ENCODE measurements at regions not wholly inside any gene's neighbourhood (a gene's known extent, or its start where the extent isn't known, plus 50 kb on each side); places are given as distances from the start of the nearest gene placed in this dataset.

- H3K27ac ChIP-seq (ENCODE audit: low read depth, low read length), result no peak overlapping the region
- no peaks in the 10 kb centered on the region for H3K36me3 ChIP-seq (ENCODE audit: insufficient read depth, low read length)
- no peak overlapping the region for H3K4me3 ChIP-seq (ENCODE audit: low read length in 2 of 2)
- Mint-ChIP-seq H3K27me3 (peaks cover 2 to 4% of the 10 kb centered on the region in 2 donors), H3K36me3 (no peaks in the 10 kb centered on the region), H3K9me3 (no peaks in the 10 kb centered on the region), H3K4me3 (no peak overlapping the region), H3K27ac (no peak overlapping the region), H3K4me1 (no peaks in the 10 kb centered on the region)
- CTCF ChIA-PET (ENCODE audit: partially characterized antibody), result interaction anchor here (1.0 kb wide), 1 partner anchor 9 kb away, joined by 3 read pairs; no protein-coding TSS in a partner anchor
- H3K9me3 ChIP-seq (ENCODE audit: control insufficient read depth in 1 of 2, low read length in 2 of 2), result no peaks in the 10 kb centered on the region
- DNase-seq, result no peak
- H3K27me3 ChIP-seq (ENCODE audit: insufficient read depth, low read length), result no peaks in the 10 kb centered on the region
- intact Hi-C loops (cut with micrococcal nuclease), result no loop called here
- POLR2A ChIA-PET (ENCODE audit: partially characterized antibody), result no interaction called here
- H3K4me1 ChIP-seq (ENCODE audit: insufficient read depth, low read length), result no peaks in the 10 kb centered on the region
These were observed 193.6 kb upstream of the RNF32 start for GRCh38 chr7:156446990-156447389.

DNA sequence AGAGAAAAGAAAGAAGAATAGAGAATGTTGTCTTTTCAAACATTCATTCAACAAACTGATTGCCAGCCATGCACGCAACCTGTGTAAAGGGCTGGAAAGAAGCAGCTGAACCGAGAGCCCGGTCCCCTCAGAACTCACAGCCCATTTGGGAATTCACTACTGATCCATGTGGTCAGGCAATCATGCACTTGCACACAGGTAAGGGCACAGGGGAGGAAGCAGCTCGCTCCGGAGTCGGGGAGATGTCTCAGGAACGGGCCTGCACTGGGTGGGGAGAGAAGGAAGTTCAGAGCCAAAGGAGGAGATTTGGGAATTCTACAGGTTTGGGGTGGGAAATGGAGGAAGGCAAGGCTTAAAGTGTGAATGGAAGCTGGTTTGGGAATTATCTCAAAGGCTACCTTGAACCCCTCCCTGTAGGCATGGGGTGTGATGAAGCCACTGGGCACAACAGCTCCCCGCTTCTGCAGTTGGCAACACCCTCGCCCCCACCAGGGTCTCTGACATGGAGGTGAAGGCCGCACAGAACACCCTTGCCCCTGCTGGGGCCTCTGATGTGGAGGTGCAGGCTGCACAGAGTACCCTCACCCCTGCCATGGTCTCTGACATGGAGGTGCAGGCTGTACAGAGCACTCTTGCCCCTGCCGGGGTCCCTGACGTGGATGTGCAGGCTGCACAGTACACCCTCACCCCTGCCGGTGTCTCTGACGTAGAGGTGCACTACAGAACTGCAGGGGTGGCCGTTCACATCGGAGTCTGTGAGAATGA, 194.4 kb upstream of the RNF32 start:
- H3K4me3 Mint-ChIP-seq, result no peak overlapping the region

GRCh38 chr7:156442516-156442915, 198.1 kb upstream of the RNF32 start:
- Histone ChIP-seq H3K36me3 (ENCODE audit: insufficient read depth, low read length) (no peaks in the 10 kb centered on the region), H3K4me1 (ENCODE audit: insufficient read depth, low read length) (no peaks in the 10 kb centered on the region), H3K27ac (ENCODE audit: low read depth, low read length) (no peak overlapping the region), H3K27me3 (ENCODE audit: insufficient read depth, low read length) (no peaks in the 10 kb centered on the region), H3K4me3 (ENCODE audit: low read length in 2 of 2) (no peak overlapping the region), H3K9me3 (ENCODE audit: control insufficient read depth in 1 of 2, low read length in 2 of 2) (no peaks in the 10 kb centered on the region)
- Mint-ChIP-seq H3K4me3 (no peak overlapping the region), H3K4me1 (no peaks in the 10 kb centered on the region), H3K27me3 (peaks cover 2 to 10% of the 10 kb centered on the region in 2 donors), H3K9me3 (no peaks in the 10 kb centered on the region), H3K27ac (no peak overlapping the region), H3K36me3 (no peaks in the 10 kb centered on the region)
- intact Hi-C loops (cut with micrococcal nuclease), result no loop called here
- POLR2A ChIA-PET (ENCODE audit: partially characterized antibody), result no interaction called here
- CTCF ChIA-PET (ENCODE audit: partially characterized antibody), result no interaction called here
- no peak for DNase-seq

More for the DNA sequence above, 194.4 kb upstream of the RNF32 start:
- no peaks in the 10 kb centered on the region for H3K9me3 ChIP-seq (ENCODE audit: control insufficient read depth in 1 of 2, low read length in 2 of 2)
- no peak for DNase-seq
- no peaks in the 10 kb centered on the region for H3K27me3 ChIP-seq (ENCODE audit: insufficient read depth, low read length)
- no peak overlapping the region for H3K4me3 ChIP-seq (ENCODE audit: low read length in 2 of 2)
- intact Hi-C loops (cut with micrococcal nuclease), result no loop called here
- H3K9me3 Mint-ChIP-seq, result no peaks in the 10 kb centered on the region
- ChIA-PET POLR2A (ENCODE audit: partially characterized antibody) (no interaction called here), CTCF (ENCODE audit: partially characterized antibody) (no interaction called here)
- H3K27ac Mint-ChIP-seq, result no peak overlapping the region
- H3K4me1 ChIP-seq (ENCODE audit: insufficient read depth, low read length), result no peaks in the 10 kb centered on the region
- H3K4me1 Mint-ChIP-seq, result no peaks in the 10 kb centered on the region
- no peaks in the 10 kb centered on the region for H3K36me3 Mint-ChIP-seq
- H3K27ac ChIP-seq (ENCODE audit: low read depth, low read length), result no peak overlapping the region
- H3K36me3 ChIP-seq (ENCODE audit: insufficient read depth, low read length), result no peaks in the 10 kb centered on the region
- H3K27me3 Mint-ChIP-seq, result peaks cover 2 to 4% of the 10 kb centered on the region in 2 donors

- H3K4me1 Mint-ChIP-seq, result no peaks in the 10 kb centered on the region
- DNase-seq, result no peak
- intact Hi-C loops (cut with micrococcal nuclease), result no loop called here
These were observed 200.1 kb upstream of the RNF32 start for GRCh38 chr7:156440456-156440855.

DNA sequence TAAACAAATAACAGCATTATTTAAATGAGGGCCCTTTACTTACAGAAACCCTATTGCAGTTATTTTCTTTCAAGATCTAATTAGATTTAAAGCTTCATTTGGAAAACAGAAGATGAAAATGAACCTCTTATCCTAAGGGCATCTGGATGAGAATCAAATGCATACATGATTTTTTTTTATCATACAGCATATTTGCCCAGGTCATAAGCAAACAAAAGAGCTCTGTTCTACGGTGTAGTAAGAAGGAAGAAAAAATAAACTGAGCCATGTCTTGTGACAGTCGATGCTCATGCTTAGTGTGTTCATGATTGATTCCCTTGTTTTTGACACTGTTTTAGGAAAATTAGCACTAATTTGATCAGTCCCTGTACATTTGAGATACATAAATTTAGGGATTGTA, 202.6 kb upstream of the RNF32 start:
- Mint-ChIP-seq H3K36me3 (no peaks in the 10 kb centered on the region), H3K27me3 (peaks cover 4 to 10% of the 10 kb centered on the region in 2 donors), H3K4me3 (no peak overlapping the region), H3K9me3 (peaks cover 0 to 3% (median 0%) of the 10 kb centered on the region in 8 donors), H3K4me1 (no peaks in the 10 kb centered on the region), H3K27ac (no peak overlapping the region)
- no peaks in the 10 kb centered on the region for H3K36me3 ChIP-seq (ENCODE audit: insufficient read depth, low read length)
- H3K27me3 ChIP-seq (ENCODE audit: insufficient read depth, low read length), result no peaks in the 10 kb centered on the region
- H3K9me3 ChIP-seq (ENCODE audit: control insufficient read depth in 1 of 2, low read length in 2 of 2), result no peaks in the 10 kb centered on the region
- DNase-seq, result no peak
- ChIA-PET POLR2A (ENCODE audit: partially characterized antibody) (no interaction called here), CTCF (ENCODE audit: partially characterized antibody) (interaction anchor here (1.2 kb wide), 1 partner anchor 13 kb away, joined by 3 read pairs; no protein-coding TSS in a partner anchor)
- H3K27ac ChIP-seq (ENCODE audit: low read depth, low read length), result no peak overlapping the region
- no peaks in the 10 kb centered on the region for H3K4me1 ChIP-seq (ENCODE audit: insufficient read depth, low read length)
- H3K4me3 ChIP-seq (ENCODE audit: low read length in 2 of 2), result no peak overlapping the region
- intact Hi-C loops (cut with micrococcal nuclease), result no loop called here

More at GRCh38 chr7:156440456-156440855, 200.1 kb upstream of the RNF32 start:
- H3K9me3 Mint-ChIP-seq, result no peaks in the 10 kb centered on the region
- POLR2A ChIA-PET (ENCODE audit: partially characterized antibody), result no interaction called here
- no peak overlapping the region for H3K4me3 Mint-ChIP-seq
- no peaks in the 10 kb centered on the region for H3K36me3 Mint-ChIP-seq
- peak overlapping the region in 1 of 7 donors; percentile 57 for H3K27ac Mint-ChIP-seq
- CTCF ChIA-PET (ENCODE audit: partially characterized antibody), result no interaction called here
- Histone ChIP-seq H3K27ac (ENCODE audit: low read depth, low read length) (no peak overlapping the region), H3K9me3 (ENCODE audit: control insufficient read depth in 1 of 2, low read length in 2 of 2) (no peaks in the 10 kb centered on the region), H3K4me1 (ENCODE audit: insufficient read depth, low read length) (no peaks in the 10 kb centered on the region), H3K27me3 (ENCODE audit: insufficient read depth, low read length) (no peaks in the 10 kb centered on the region), H3K36me3 (ENCODE audit: insufficient read depth, low read length) (no peaks in the 10 kb centered on the region), H3K4me3 (ENCODE audit: low read length in 2 of 2) (no peak overlapping the region)
- H3K27me3 Mint-ChIP-seq, result peaks cover 2 to 12% of the 10 kb centered on the region in 2 donors

DNA sequence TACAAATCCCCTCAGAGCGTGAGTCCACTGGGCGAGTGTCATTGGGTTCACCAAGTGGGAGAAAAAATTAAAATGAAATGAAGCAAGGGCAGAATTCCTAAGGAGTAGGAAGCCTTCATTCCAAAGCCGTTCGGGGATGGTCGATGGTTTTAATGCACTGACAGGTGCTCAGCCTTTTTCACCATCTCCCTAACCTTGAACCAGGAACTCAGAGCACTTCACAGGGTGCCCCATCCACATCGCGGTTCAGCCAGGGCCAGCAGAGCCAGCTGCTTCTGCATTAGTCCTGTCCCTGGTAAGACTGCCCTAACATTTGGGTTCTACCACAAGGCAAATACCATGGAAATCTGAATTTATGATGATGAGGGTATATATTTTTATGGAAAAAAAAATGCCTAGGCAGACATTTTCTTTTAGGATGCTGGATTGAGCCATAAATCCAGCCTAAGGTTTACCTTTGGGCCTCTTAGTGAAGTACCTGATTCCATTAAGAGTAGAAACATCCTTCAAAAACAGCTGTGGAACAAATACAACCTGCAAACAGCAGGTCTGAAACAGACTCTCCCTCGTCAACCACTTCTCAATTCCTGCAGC, 203.5 kb upstream of the RNF32 start:
- no peaks in the 10 kb centered on the region for H3K4me1 ChIP-seq (ENCODE audit: insufficient read depth, low read length)
- DNase-seq, result no peak
- Mint-ChIP-seq H3K36me3 (no peaks in the 10 kb centered on the region), H3K4me1 (no peaks in the 10 kb centered on the region), H3K27ac (peak overlapping the region in 1 of 7 donors; percentile 4), H3K9me3 (peaks cover 0 to 3% (median 0%) of the 10 kb centered on the region in 8 donors), H3K27me3 (peaks cover 4 to 10% of the 10 kb centered on the region in 2 donors), H3K4me3 (no peak overlapping the region)
- ChIA-PET CTCF (ENCODE audit: partially characterized antibody) (no interaction called here), POLR2A (ENCODE audit: partially characterized antibody) (no interaction called here)
- H3K9me3 ChIP-seq (ENCODE audit: control insufficient read depth in 1 of 2, low read length in 2 of 2), result no peaks in the 10 kb centered on the region
- no peak overlapping the region for H3K27ac ChIP-seq (ENCODE audit: low read depth, low read length)
- no peaks in the 10 kb centered on the region for H3K36me3 ChIP-seq (ENCODE audit: insufficient read depth, low read length)
- intact Hi-C loops (cut with micrococcal nuclease), result no loop called here
- H3K4me3 ChIP-seq (ENCODE audit: low read length in 2 of 2), result no peak overlapping the region
- H3K27me3 ChIP-seq (ENCODE audit: insufficient read depth, low read length), result no peaks in the 10 kb centered on the region

DNA sequence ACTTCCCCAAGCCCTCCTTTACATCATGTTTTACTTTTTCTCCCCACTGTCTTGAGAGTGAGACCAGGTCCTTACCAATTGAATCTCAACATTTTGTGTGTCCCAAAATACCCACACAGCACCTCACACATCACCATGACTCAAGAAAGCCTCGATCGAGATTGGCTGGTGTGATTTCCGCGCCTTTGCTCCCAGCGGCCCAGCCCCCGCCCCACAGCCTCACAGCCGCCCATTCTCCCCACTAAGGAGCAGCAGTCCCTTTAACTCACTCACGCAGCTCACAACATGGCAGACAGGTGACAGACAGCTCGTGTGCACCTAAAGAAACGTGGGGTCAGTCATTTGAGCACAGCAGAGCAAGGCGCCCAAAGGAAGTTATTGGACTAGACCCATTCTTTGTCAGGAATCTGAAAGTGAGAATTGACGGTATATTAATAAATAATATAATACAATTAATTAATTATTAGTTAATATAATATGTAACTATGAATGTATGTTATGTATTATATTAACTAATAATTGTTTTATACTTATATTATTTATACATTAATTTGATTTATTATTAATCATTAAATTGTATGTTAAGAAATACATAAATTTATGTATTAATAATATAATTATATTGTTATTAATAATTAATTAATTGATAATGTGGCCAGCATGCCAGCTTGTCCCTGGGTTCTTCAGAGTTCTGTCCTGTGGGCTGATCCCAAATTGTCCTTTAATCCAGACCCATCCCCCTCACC, 204.9 kb upstream of the RNF32 start:
- H3K36me3 ChIP-seq (ENCODE audit: insufficient read depth, low read length), result no peaks in the 10 kb centered on the region
- intact Hi-C loops (cut with micrococcal nuclease), result no loop called here
- H3K27ac Mint-ChIP-seq, result no peak overlapping the region
- DNase-seq, result no peak
- no peak overlapping the region for H3K4me3 ChIP-seq (ENCODE audit: low read length in 2 of 2)
- H3K9me3 ChIP-seq (ENCODE audit: control insufficient read depth in 1 of 2, low read length in 2 of 2), result no peaks in the 10 kb centered on the region
- peaks cover 4 to 8% of the 10 kb centered on the region in 2 donors for H3K27me3 Mint-ChIP-seq
- H3K36me3 Mint-ChIP-seq, result no peaks in the 10 kb centered on the region
- POLR2A ChIA-PET (ENCODE audit: partially characterized antibody), result no interaction called here
- H3K4me1 ChIP-seq (ENCODE audit: insufficient read depth, low read length), result no peaks in the 10 kb centered on the region
- H3K27me3 ChIP-seq (ENCODE audit: insufficient read depth, low read length), result no peaks in the 10 kb centered on the region
- no peaks in the 10 kb centered on the region for H3K4me1 Mint-ChIP-seq
- CTCF ChIA-PET (ENCODE audit: partially characterized antibody), result no interaction called here
- no peak overlapping the region for H3K27ac ChIP-seq (ENCODE audit: low read depth, low read length)
- H3K4me3 Mint-ChIP-seq, result no peak overlapping the region
- H3K9me3 Mint-ChIP-seq, result peaks cover 0 to 3% (median 0%) of the 10 kb centered on the region in 8 donors

All from CD4-positive, alpha-beta memory T cell (primary cell).